ENCODE measurements at regions not wholly inside any gene's neighbourhood (a gene's known extent, or its start where the extent isn't known, plus 50 kb on each side); places are given as distances from the start of the nearest gene placed in this dataset.

DNA sequence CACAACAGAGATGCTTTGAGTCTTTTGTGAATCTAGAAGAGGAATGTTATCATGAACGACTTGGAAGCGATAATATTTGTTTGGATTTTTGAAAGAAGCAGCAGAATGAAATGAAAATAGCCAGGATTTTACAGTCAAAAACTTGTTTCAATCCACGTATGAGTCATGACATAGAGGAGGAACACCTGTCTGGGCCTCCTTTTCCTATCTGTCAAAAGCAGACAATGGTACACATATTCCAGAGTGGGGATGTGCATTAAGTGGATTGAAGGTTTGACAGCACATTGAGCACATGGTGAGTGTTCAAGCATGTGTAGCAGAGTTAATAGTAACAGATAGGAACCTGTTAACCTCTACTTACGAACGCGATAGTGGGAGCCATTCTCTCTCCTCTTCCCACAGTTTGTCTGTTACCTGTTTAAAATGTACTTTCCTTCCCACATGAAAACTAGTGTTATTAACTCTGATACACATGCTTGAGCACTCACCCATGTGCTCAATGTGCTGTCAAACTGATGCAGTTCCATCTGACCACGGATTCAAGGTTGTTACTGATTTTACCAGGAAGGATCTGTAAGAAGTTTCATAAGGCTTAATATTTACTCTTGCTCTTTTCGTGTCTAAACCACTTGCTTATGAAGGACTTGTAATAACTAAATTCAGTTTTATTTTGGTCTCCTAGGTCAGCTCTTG, 863.4 kb upstream of the SOX11 start:
- H3K4me2 ChIP-seq (ENCODE audit: low read length): no peak overlapping the region
- BruUV-seq (replicated peaks): no TSS peak
- no peaks in the 10 kb centered on the region for H3K36me3 ChIP-seq (ENCODE audit: control insufficient read depth in 1 of 2, insufficient read depth in 2 of 2, low read length in 2 of 2)
- no peaks in the 10 kb centered on the region for H3K4me1 ChIP-seq (ENCODE audit: control insufficient read depth in 1 of 2, insufficient read depth in 2 of 2, low read length in 2 of 2)
- H3K4me3 ChIP-seq (replicated peaks in 1 of 2; ENCODE audit: low read depth in 1 of 2, low read length in 2 of 2): no peak overlapping the region
- no peaks in the 10 kb centered on the region for H3K9me2 ChIP-seq (ENCODE audit: insufficient read depth)
- no peak overlapping the region for H2AFZ ChIP-seq (ENCODE audit: low read depth, low read length, poor library complexity, severe bottlenecking)
- DNase-seq (ENCODE audit: low read depth, low spot score): no peak
- H4K20me1 ChIP-seq (ENCODE audit: insufficient read depth): no peaks in the 10 kb centered on the region
- ChIA-PET RAD21 (ENCODE audit: low non-redundant PET in 1 of 2, low total read pairs in 2 of 2, uncharacterized antibody in 2 of 2, unreplicated experiment in 2 of 2) (no interaction called here), CTCF (no interaction called here), POLR2A (no interaction called here)
- H3K27me3 ChIP-seq (ENCODE audit: insufficient read depth, low read length): no peaks in the 10 kb centered on the region
- no peak for ATAC-seq
- intact Hi-C loops (cut with micrococcal nuclease): no loop called here
- no peak overlapping the region for H3K27ac ChIP-seq (ENCODE audit: low read depth, low read length)
- H3K9me3 ChIP-seq (ENCODE audit: control insufficient read depth in 1 of 2, insufficient read depth in 1 of 2, low read depth in 1 of 2, low read length in 2 of 2): peaks cover 3 to 32% of the 10 kb centered on the region in 2 experiments; a peak in 2 of 4 replicates
- TF ChIP-seq ZFX (IDR thresholded peaks at IDR 0.05) (no peak), POLR2A (IDR thresholded peaks at IDR 0.05; ENCODE audit: borderline replicate concordance, extremely low read depth, insufficient read depth, insufficient read length) (no peak), ZNF274 (IDR thresholded peaks at IDR 0.05; ENCODE audit: low read depth, low read length) (no peak), SRF (IDR thresholded peaks at IDR 0.05; ENCODE audit: low read depth) (no peak), TCF7L2 (IDR thresholded peaks at IDR 0.05; ENCODE audit: borderline replicate concordance, extremely low read depth, insufficient read depth, insufficient read length) (no peak)
- TF ChIP-seq, protein P1, sequence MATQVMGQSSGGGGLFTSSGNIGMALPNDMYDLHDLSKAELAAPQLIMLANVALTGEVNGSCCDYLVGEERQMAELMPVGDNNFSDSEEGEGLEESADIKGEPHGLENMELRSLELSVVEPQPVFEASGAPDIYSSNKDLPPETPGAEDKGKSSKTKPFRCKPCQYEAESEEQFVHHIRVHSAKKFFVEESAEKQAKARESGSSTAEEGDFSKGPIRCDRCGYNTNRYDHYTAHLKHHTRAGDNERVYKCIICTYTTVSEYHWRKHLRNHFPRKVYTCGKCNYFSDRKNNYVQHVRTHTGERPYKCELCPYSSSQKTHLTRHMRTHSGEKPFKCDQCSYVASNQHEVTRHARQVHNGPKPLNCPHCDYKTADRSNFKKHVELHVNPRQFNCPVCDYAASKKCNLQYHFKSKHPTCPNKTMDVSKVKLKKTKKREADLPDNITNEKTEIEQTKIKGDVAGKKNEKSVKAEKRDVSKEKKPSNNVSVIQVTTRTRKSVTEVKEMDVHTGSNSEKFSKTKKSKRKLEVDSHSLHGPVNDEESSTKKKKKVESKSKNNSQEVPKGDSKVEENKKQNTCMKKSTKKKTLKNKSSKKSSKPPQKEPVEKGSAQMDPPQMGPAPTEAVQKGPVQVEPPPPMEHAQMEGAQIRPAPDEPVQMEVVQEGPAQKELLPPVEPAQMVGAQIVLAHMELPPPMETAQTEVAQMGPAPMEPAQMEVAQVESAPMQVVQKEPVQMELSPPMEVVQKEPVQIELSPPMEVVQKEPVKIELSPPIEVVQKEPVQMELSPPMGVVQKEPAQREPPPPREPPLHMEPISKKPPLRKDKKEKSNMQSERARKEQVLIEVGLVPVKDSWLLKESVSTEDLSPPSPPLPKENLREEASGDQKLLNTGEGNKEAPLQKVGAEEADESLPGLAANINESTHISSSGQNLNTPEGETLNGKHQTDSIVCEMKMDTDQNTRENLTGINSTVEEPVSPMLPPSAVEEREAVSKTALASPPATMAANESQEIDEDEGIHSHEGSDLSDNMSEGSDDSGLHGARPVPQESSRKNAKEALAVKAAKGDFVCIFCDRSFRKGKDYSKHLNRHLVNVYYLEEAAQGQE (IDR thresholded peaks at IDR 0.05; ENCODE audit: low read depth): no peak
- TF ChIP-seq, protein P2, sequence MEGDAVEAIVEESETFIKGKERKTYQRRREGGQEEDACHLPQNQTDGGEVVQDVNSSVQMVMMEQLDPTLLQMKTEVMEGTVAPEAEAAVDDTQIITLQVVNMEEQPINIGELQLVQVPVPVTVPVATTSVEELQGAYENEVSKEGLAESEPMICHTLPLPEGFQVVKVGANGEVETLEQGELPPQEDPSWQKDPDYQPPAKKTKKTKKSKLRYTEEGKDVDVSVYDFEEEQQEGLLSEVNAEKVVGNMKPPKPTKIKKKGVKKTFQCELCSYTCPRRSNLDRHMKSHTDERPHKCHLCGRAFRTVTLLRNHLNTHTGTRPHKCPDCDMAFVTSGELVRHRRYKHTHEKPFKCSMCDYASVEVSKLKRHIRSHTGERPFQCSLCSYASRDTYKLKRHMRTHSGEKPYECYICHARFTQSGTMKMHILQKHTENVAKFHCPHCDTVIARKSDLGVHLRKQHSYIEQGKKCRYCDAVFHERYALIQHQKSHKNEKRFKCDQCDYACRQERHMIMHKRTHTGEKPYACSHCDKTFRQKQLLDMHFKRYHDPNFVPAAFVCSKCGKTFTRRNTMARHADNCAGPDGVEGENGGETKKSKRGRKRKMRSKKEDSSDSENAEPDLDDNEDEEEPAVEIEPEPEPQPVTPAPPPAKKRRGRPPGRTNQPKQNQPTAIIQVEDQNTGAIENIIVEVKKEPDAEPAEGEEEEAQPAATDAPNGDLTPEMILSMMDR (IDR thresholded peaks at IDR 0.05 in 2 of 3, conservative IDR thresholded peaks at IDR 0.05 in 1 of 3; ENCODE audit: borderline replicate concordance in 1 of 3, insufficient read depth in 1 of 3, low read depth in 2 of 3, low read length in 2 of 3): no peak
- H3K9ac ChIP-seq (ENCODE audit: low read length): no peak overlapping the region
- H3K79me2 ChIP-seq (ENCODE audit: insufficient read depth, low read length): no peaks in the 10 kb centered on the region
